B cell (primary cell): ENCODE measurements at regions not wholly inside any gene's neighbourhood (a gene's known extent, or its start where the extent isn't known, plus 50 kb on each side); places are given as distances from the start of the nearest gene placed in this dataset.

Experiments used
- ATAC-seq: fragments of 200-7000 bp; cut with Tn5 transposase; one replicate; pipeline ENCODE4 v1.10.0; 2021; ENCODE audit warnings: low read depth, mild to moderate bottlenecking, moderate number of reproducible peaks, moderate library complexity
- CTCF ChIA-PET: fragments of 350-600 bp; sonication (Branson Sonifier 250); formaldehyde crosslinking; loops from one replicate; lab custom pipeline; 2021; ENCODE audit warnings: antibody characterized with exemption, inconsistent platforms; lab: Charles Lee
- POLR2A ChIA-PET: fragments of 350-600 bp; sonication (Branson Sonifier 250); formaldehyde crosslinking; loops from one replicate; lab custom pipeline; 2021; ENCODE audit warnings: antibody characterized with exemption; lab: Charles Lee
- DNase-seq: peaks from one replicate; pipeline ENCODE4 v3.0.0; 2013
- H2AFZ ChIP-seq: 2 replicates; pipeline ENCODE4 v1.6.1; 2012; ENCODE audit warnings: mild to moderate bottlenecking, low read depth, low read length; ENCODE audit not compliant: insufficient read depth, poor library complexity, severe bottlenecking
- H3K27ac ChIP-seq, 2 donors: 1 replicate in 1 of 2; 2 replicates in 1 of 2; pipeline ENCODE4 v1.5.1; 2012 to 2013; ENCODE audit warnings: low read length in 2 of 2, mild to moderate bottlenecking in 2 of 2, moderate library complexity in 1 of 2
- H3K27me3 ChIP-seq, 4 experiments: fragments of 200-600 bp in 1 of 4; sonication (generic) in 1 of 4; replicated peaks in 1 of 4; 1 replicate in 2 of 4; 2 replicates in 2 of 4; pipeline versions ENCODE4 v1.6.1 to v1.7.0; 2013 to 2016; ENCODE audit warnings: low read length in 3 of 4, mild to moderate bottlenecking in 2 of 4, mixed read lengths in 1 of 4, moderate library complexity in 1 of 4; ENCODE audit not compliant: insufficient read depth in 4 of 4, control insufficient read depth in 3 of 4; ENCODE audit errors: control extremely low read depth in 1 of 4
- H3K36me3 ChIP-seq, 2 experiments: replicated peaks in 1 of 2; 1 replicate in 1 of 2; 2 replicates in 1 of 2; pipeline versions ENCODE4 v1.6.1 to v1.7.1; 2013; ENCODE audit warnings: low read length in 1 of 2; ENCODE audit not compliant: insufficient read depth in 2 of 2, control insufficient read depth in 1 of 2; ENCODE audit errors: control extremely low read depth in 1 of 2, extremely low read depth in 1 of 2
- H3K4me1 ChIP-seq, 2 donors: fragments of 200-600 bp in 1 of 2; sonication (generic) in 1 of 2; 1 replicate in 1 of 2; 2 replicates in 1 of 2; pipeline versions ENCODE4 v1.5.1 to v1.6.1; 2013 to 2017; ENCODE audit warnings: low read length in 2 of 2; ENCODE audit not compliant: control insufficient read depth in 2 of 2, insufficient read depth in 2 of 2
- H3K4me2 ChIP-seq: replicated peaks from 2 replicates; pipeline ENCODE3; 2012; ENCODE audit warnings: mild to moderate bottlenecking, low read depth, low read length; ENCODE audit not compliant: poor library complexity, severe bottlenecking
- H3K4me3 ChIP-seq, 5 experiments: fragments of 200-600 bp in 1 of 5; sonication (generic) in 1 of 5; 1 replicate in 3 of 5; 2 replicates in 2 of 5; pipeline versions ENCODE4 v1.5.1 to v1.7.0; 2011 to 2016; ENCODE audit warnings: low read length in 4 of 5, mild to moderate bottlenecking in 4 of 5, low read depth in 2 of 5, control low read depth in 1 of 5, moderate library complexity in 1 of 5; ENCODE audit not compliant: insufficient read depth in 1 of 5; ENCODE audit errors: control extremely low read depth in 1 of 5, extremely low read depth in 1 of 5
- H3K79me2 ChIP-seq: fragments of 200-600 bp; sonication (generic); one replicate; pipeline ENCODE4 v1.6.0; 2016; ENCODE audit warnings: low read length; ENCODE audit not compliant: control insufficient read depth, insufficient read depth
- H3K9ac ChIP-seq: fragments of 200-600 bp; sonication (generic); 2 replicates; pipeline ENCODE4 v1.6.1; 2017; ENCODE audit warnings: mild to moderate bottlenecking, low read length, moderate library complexity
- H3K9me3 ChIP-seq, 3 donors: one replicate each; pipeline versions ENCODE4 v1.6.1 to v1.7.1; 2013; ENCODE audit warnings: low read length in 2 of 3; ENCODE audit not compliant: control insufficient read depth in 2 of 3, insufficient read depth in 1 of 3; ENCODE audit errors: control extremely low read depth in 1 of 3
- H4K20me1 ChIP-seq: 2 replicates; pipeline ENCODE4 v1.6.0; 2012; ENCODE audit warnings: mild to moderate bottlenecking, low read length; ENCODE audit not compliant: insufficient read depth, control insufficient read depth, poor library complexity, severe bottlenecking
- H3K27ac Mint-ChIP-seq: one replicate; pipeline ENCODE4 v1.8.0; 2021; ENCODE audit warnings: mixed read lengths
- H3K27me3 Mint-ChIP-seq: one replicate; pipeline ENCODE4 v1.8.0; 2021; ENCODE audit warnings: mixed read lengths
- H3K4me1 Mint-ChIP-seq: one replicate; pipeline ENCODE4 v1.8.0; 2021; ENCODE audit warnings: mixed read lengths
- H3K4me3 Mint-ChIP-seq: one replicate; pipeline ENCODE4 v1.8.0; 2021; ENCODE audit warnings: mixed read lengths
- H3K9me3 Mint-ChIP-seq: one replicate; pipeline ENCODE4 v1.8.0; 2022; ENCODE audit warnings: mixed read lengths; ENCODE audit not compliant: insufficient read depth
- CTCF ChIP-seq: fragments of 200-600 bp; IDR thresholded peaks from one replicate; pipeline ENCODE4 v1.8.0; 2022; ENCODE audit warnings: antibody characterized with exemption, mild to moderate bottlenecking
- EZH2 ChIP-seq: IDR thresholded peaks from 2 replicates; pipeline ENCODE4 v1.6.1; 2012; ENCODE audit warnings: borderline replicate concordance, low read depth, mild to moderate bottlenecking, moderate library complexity, low read length; ENCODE audit not compliant: insufficient read depth, poor library complexity, severe bottlenecking
- WGBS: methylation state at CpG from one replicate; pipeline ENCODE4 v1.1.5; 2013; ENCODE audit warnings: missing lambda C conversion rate; ENCODE audit not compliant: insufficient coverage; 5-methylcytosine and 5-hydroxymethylcytosine counted together
- intact Hi-C: fragments of 100-400 bp; cut with micrococcal nuclease; formaldehyde crosslinking; loops from one replicate; pipeline ENCODE4 v1.10.0; 2022

GRCh38 chr1:58884706-58885661, 101.1 kb upstream of the JUN start:
- Histone ChIP-seq H3K9me3 (no peaks in the 10 kb centered on the region), H3K4me2 (no peak overlapping the region), H3K27me3 (no peaks in the 10 kb centered on the region), H4K20me1 (no peaks in the 10 kb centered on the region), H3K27ac (no peak overlapping the region), H2AFZ (peak overlapping the region; percentile 59), H3K36me3 (no peaks in the 10 kb centered on the region), H3K4me3 (no peak overlapping the region), H3K4me1 (peaks cover 22 to 26% of the 10 kb centered on the region in 2 donors), H3K9ac (no peak overlapping the region), H3K79me2 (no peaks in the 10 kb centered on the region)
- CTCF ChIA-PET: interaction anchor here (0.9 kb wide), 1 partner anchor 18 kb away, joined by 3 read pairs; no protein-coding TSS in a partner anchor
- no peak overlapping the region for H3K4me3 Mint-ChIP-seq
- intact Hi-C loops: no loop called here
- POLR2A ChIA-PET: no interaction called here
- WGBS: 66% methylated on average over 6 of the region's 8 CpGs
- H3K27ac Mint-ChIP-seq: no peak overlapping the region
- no peaks in the 10 kb centered on the region for H3K27me3 Mint-ChIP-seq
- no peak for DNase-seq
- TF ChIP-seq EZH2 (no peak), CTCF (no peak)
- H3K4me1 Mint-ChIP-seq: peaks cover 21% of the 10 kb centered on the region
- H3K9me3 Mint-ChIP-seq: no peaks in the 10 kb centered on the region
- no peak for ATAC-seq

GRCh38 chr1:58885998-58886397, 102.2 kb upstream of the JUN start:
- Histone ChIP-seq H3K9me3 (no peaks in the 10 kb centered on the region), H3K4me2 (no peak overlapping the region), H3K27ac (no peak overlapping the region), H3K4me3 (no peak overlapping the region), H3K79me2 (no peaks in the 10 kb centered on the region), H2AFZ (no peak overlapping the region), H3K4me1 (peaks cover 22 to 26% of the 10 kb centered on the region in 2 donors), H3K36me3 (no peaks in the 10 kb centered on the region), H3K9ac (no peak overlapping the region), H4K20me1 (no peaks in the 10 kb centered on the region), H3K27me3 (no peaks in the 10 kb centered on the region)
- 67% methylated on average over 2 of the region's 5 CpGs for WGBS
- H3K27ac Mint-ChIP-seq: no peak overlapping the region
- ATAC-seq: no peak
- no peak overlapping the region for H3K4me3 Mint-ChIP-seq
- intact Hi-C loops: no loop called here
- POLR2A ChIA-PET: no interaction called here
- H3K4me1 Mint-ChIP-seq: peaks cover 21% of the 10 kb centered on the region
- no peak for TF ChIP-seq EZH2
- no peak for TF ChIP-seq CTCF
- CTCF ChIA-PET: no interaction called here
- no peaks in the 10 kb centered on the region for H3K9me3 Mint-ChIP-seq
- no peak for DNase-seq
- no peaks in the 10 kb centered on the region for H3K27me3 Mint-ChIP-seq
